ENCODE measurements at regions not wholly inside any gene's neighbourhood (a gene's known extent, or its start where the extent isn't known, plus 50 kb on each side); places are given as distances from the start of the nearest gene placed in this dataset.

DNA sequence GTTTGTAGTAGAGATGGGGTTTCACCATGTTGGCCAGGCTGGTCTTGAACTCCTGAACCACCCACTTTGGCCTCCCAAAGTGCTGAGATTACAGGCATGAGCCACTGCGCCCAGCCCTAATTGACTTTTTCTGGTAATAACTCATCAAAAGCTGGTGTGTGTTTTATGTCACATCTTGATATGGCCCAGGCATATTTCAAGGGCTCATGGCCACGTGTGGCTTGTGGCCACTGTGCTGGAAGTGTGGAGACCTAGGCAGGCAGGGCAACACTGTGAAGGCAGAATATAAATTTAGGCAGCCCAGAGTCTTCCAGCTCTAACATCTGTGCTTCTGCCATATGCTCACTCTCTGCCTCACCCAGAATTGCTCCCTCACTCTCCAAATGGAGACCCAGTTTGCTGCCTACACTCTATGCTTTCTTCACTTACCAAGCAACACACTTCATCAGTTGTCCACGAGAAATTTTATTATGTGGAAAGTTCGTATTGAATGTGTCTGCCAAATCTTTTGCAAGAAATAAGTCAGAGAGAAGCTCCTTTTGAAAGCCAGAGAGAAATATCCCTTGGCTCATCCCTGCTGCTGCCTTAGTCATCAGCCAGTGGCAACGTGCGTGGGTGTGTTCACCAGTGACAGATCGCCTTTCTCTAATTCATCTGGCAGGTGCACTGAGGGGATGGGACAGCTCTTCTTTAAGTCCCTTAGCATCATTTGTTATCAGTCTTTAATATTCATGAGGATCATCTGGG is 129.4 kb upstream of the CXCR4 start:
- TF ChIP-seq POLR2AphosphoS5 (IDR thresholded peaks at IDR 0.05; ENCODE audit: low read depth, low read length) (no peak), REST (IDR thresholded peaks at IDR 0.05; ENCODE audit: insufficient read depth in 1 of 2, low read depth in 2 of 2, low read length in 2 of 2) (no peak), SIN3A (IDR thresholded peaks at IDR 0.05; ENCODE audit: borderline replicate concordance, insufficient read depth, low read length) (no peak)
